Activated naive CD8-positive, alpha-beta T cell treated with anti-CD3 and anti-CD28 coated beads, Interleukin-2, amount 50 U/mL, for 24 hours (primary cell): ENCODE measurements at regions not wholly inside any gene's neighbourhood (a gene's known extent, or its start where the extent isn't known, plus 50 kb on each side); places are given as distances from the start of the nearest gene placed in this dataset.
"Not testable (repeated sequence)": the region's sequence is repeated elsewhere in the genome, so short reads cannot be mapped to it uniquely, and the experiment has no call there.

Experiments used
- ATAC-seq: fragments of 150-1000 bp; cut with Tn5 transposase; one replicate; pipeline ENCODE4 v1.10.0; 2021
- DNase-seq: peaks from one replicate; pipeline ENCODE4 v3.0.0; 2021
- H3K27ac Mint-ChIP-seq: one replicate; pipeline ENCODE4 v1.8.0; 2021; ENCODE audit warnings: mild to moderate bottlenecking, mixed read lengths
- H3K27me3 Mint-ChIP-seq: one replicate; pipeline ENCODE4 v1.8.0; 2021; ENCODE audit warnings: mixed read lengths
- H3K36me3 Mint-ChIP-seq: one replicate; pipeline ENCODE4 v1.8.0; 2021; ENCODE audit warnings: low read depth, mixed read lengths
- H3K4me1 Mint-ChIP-seq: one replicate; pipeline ENCODE4 v1.8.0; 2021; ENCODE audit warnings: mixed read lengths
- H3K4me3 Mint-ChIP-seq: one replicate; pipeline ENCODE4 v1.8.0; 2021; ENCODE audit warnings: mild to moderate bottlenecking, moderate library complexity, mixed read lengths
- H3K9me3 Mint-ChIP-seq: one replicate; pipeline ENCODE4 v1.8.0; 2021; ENCODE audit warnings: mixed read lengths

GRCh38 chrX:39409246-39409917 is 608.1 kb downstream of the MID1IP1 start:
- Mint-ChIP-seq H3K36me3 (no peaks in the 10 kb centered on the region), H3K4me3 (no peak overlapping the region), H3K9me3 (no peaks in the 10 kb centered on the region), H3K27ac (no peak overlapping the region), H3K27me3 (no peaks in the 10 kb centered on the region), H3K4me1 (peaks cover 12% of the 10 kb centered on the region)
- DNase-seq: no peak
- peak; percentile 83 for ATAC-seq

- ATAC-seq: no peak
- no peak for DNase-seq
- Mint-ChIP-seq H3K4me3 (no peak overlapping the region), H3K9me3 (peaks cover 9% of the 10 kb centered on the region), H3K27ac (no peak overlapping the region), H3K27me3 (no peaks in the 10 kb centered on the region), H3K36me3 (peaks cover 3% of the 10 kb centered on the region), H3K4me1 (peaks cover 29% of the 10 kb centered on the region)
Measured at GRCh38 chrX:39414290-39414854, 613.1 kb downstream of the MID1IP1 start.

GRCh38 chrX:39416547-39417260 is 615.4 kb downstream of the MID1IP1 start:
- Mint-ChIP-seq H3K27ac (no peak overlapping the region), H3K36me3 (peaks cover 3% of the 10 kb centered on the region), H3K4me3 (no peak overlapping the region), H3K9me3 (peaks cover 9% of the 10 kb centered on the region), H3K4me1 (peaks cover 36% of the 10 kb centered on the region), H3K27me3 (no peaks in the 10 kb centered on the region)
- DNase-seq (no peak), ATAC-seq (no peak)

DNA sequence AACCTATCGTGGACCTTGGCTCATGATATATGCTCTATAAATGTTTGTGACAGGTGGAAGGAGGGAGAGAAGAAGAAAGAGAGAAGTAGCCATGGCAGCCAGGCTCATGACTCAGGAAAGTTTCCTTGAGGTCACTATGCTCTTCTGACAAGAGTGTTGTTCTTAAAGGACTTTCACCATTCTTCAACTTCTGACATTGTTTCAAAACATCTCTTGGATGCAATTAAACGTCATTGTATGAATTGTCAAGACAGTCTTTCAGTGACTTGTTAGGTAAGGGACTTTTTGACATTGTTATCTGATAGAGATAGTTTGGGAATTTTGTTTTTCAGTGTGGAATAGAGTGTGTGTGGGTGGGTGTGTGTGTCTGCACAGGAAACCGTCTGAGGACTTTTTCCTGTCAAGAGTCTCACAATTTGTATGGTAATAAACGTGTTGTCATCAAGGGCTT is 617.0 kb downstream of the MID1IP1 start:
- Mint-ChIP-seq H3K9me3 (peaks cover 12% of the 10 kb centered on the region), H3K4me1 (peaks cover 45% of the 10 kb centered on the region), H3K27me3 (no peaks in the 10 kb centered on the region), H3K36me3 (peaks cover 10% of the 10 kb centered on the region), H3K4me3 (peak overlapping the region; percentile 28), H3K27ac (peak overlapping the region; percentile 65)
- DNase-seq: no peak
- peak; percentile 28 for ATAC-seq

DNA sequence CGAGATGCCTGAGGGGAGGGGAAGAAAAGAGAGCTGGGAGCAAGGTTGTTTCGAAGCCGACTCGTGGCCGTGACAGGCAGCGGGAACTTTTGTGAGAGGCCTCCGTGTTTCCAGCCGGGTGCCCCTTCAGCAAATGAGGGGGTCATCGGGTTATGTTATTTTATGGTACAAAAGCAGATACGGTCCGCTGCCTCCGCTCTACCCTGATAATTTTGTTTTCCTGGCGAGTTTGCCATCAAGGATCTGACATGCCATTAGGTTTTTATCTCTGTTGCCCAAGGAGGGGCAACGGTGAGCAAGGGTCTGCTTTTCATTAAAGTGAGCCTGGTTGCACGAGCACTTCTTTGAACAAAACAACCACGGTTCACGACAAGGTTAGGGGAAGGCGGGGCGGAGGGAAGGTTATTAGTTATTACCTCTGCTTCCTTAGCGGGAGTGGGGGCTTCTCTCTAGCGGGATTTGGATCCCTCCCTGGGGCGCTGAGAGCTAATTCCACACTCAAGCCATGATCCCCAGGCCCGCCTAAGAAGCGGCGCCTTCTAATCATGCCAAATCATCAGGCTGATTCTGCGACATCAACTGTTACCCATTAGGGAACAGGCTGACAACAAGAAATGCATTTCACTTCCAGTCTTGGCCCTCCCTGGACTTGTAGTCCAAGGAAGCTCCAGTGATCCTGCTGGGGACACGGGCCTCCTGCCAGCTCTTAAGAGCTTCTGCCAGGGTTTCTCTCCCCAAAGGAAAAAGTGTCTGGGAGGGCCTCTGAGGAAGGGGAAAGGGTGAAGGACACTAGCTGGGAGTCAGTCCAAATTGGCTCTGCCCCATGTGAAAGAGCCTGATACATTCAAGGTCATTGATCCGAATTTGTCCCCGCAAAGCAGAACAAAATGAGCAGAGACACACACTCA is 617.7 kb downstream of the MID1IP1 start:
- peaks cover 52% of the 10 kb centered on the region for H3K4me1 Mint-ChIP-seq
- no peaks in the 10 kb centered on the region for H3K27me3 Mint-ChIP-seq
- H3K36me3 Mint-ChIP-seq: peaks cover 14% of the 10 kb centered on the region
- peak overlapping the region; percentile 65 for H3K27ac Mint-ChIP-seq
- ATAC-seq: no peak
- peaks cover 14% of the 10 kb centered on the region for H3K9me3 Mint-ChIP-seq
- peak overlapping the region; percentile 28 for H3K4me3 Mint-ChIP-seq
- DNase-seq: no peak

DNA sequence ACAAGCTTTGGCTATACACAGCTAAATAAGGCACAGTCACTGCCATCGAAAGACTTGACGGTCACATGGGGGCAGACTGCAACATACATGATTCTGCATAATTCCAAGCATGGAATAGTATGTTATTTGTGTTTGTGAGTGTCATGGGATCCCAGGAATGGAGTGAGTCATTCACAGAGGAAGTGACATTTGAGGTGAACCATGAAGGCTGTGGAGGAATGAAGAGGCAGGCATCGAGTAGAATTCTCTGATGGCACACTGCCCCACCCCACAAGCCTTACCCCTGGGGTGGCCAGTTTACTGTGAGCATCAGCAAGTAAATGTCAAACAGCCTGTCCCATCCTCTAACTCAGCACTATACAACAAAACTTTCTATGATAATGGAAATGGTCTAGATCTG is 619.7 kb downstream of the MID1IP1 start:
- Mint-ChIP-seq H3K4me1 (peaks cover 69% of the 10 kb centered on the region), H3K27me3 (no peaks in the 10 kb centered on the region), H3K4me3 (no peak overlapping the region), H3K27ac (no peak overlapping the region), H3K9me3 (peaks cover 14% of the 10 kb centered on the region), H3K36me3 (peaks cover 21% of the 10 kb centered on the region)
- DNase-seq (no peak), ATAC-seq (no peak)

GRCh38 chrX:39425124-39425806 is 624.0 kb downstream of the MID1IP1 start:
- ATAC-seq (peak; percentile 60), DNase-seq (no peak)
- H3K9me3 Mint-ChIP-seq: peaks cover 5% of the 10 kb centered on the region
- H3K27me3 Mint-ChIP-seq: no peaks in the 10 kb centered on the region
- peak overlapping the region; percentile 94 for H3K27ac Mint-ChIP-seq
- H3K4me3 Mint-ChIP-seq: peak overlapping the region; percentile 40
- peaks cover 18% of the 10 kb centered on the region for H3K36me3 Mint-ChIP-seq
- H3K4me1 Mint-ChIP-seq: peaks cover 78% of the 10 kb centered on the region

GRCh38 chrX:39426101-39426500 is 624.8 kb downstream of the MID1IP1 start:
- peak overlapping the region; percentile 94 for H3K27ac Mint-ChIP-seq
- no peak for ATAC-seq
- H3K4me1 Mint-ChIP-seq: peaks cover 74% of the 10 kb centered on the region
- no peak overlapping the region for H3K4me3 Mint-ChIP-seq
- H3K27me3 Mint-ChIP-seq: no peaks in the 10 kb centered on the region
- peaks cover 5% of the 10 kb centered on the region for H3K9me3 Mint-ChIP-seq
- H3K36me3 Mint-ChIP-seq: peaks cover 18% of the 10 kb centered on the region
- DNase-seq: no peak

GRCh38 chrX:39427492-39427891 is 626.2 kb downstream of the MID1IP1 start:
- peaks cover 76% of the 10 kb centered on the region for H3K4me1 Mint-ChIP-seq
- ATAC-seq (peak; percentile 17), DNase-seq (no peak)
- peaks cover 5% of the 10 kb centered on the region for H3K9me3 Mint-ChIP-seq
- H3K4me3 Mint-ChIP-seq: peak overlapping the region; percentile 43
- H3K27me3 Mint-ChIP-seq: no peaks in the 10 kb centered on the region
- peaks cover 19% of the 10 kb centered on the region for H3K36me3 Mint-ChIP-seq
- peak overlapping the region; percentile 97 for H3K27ac Mint-ChIP-seq

- H3K4me3 Mint-ChIP-seq: peak overlapping the region; percentile 43
- H3K27me3 Mint-ChIP-seq: no peaks in the 10 kb centered on the region
- peaks cover 16% of the 10 kb centered on the region for H3K36me3 Mint-ChIP-seq
- H3K4me1 Mint-ChIP-seq: peaks cover 72% of the 10 kb centered on the region
- ATAC-seq (peak; percentile 80), DNase-seq (peak; percentile 37)
- peak overlapping the region; percentile 97 for H3K27ac Mint-ChIP-seq
- peaks cover 5% of the 10 kb centered on the region for H3K9me3 Mint-ChIP-seq
Measured at GRCh38 chrX:39427906-39428305, 626.6 kb downstream of the MID1IP1 start.

- peaks cover 7% of the 10 kb centered on the region for H3K9me3 Mint-ChIP-seq
- DNase-seq (no peak), ATAC-seq (no peak)
- no peak overlapping the region for H3K27ac Mint-ChIP-seq
- peaks cover 71% of the 10 kb centered on the region for H3K4me1 Mint-ChIP-seq
- peaks cover 6% of the 10 kb centered on the region for H3K36me3 Mint-ChIP-seq
- H3K4me3 Mint-ChIP-seq: no peak overlapping the region
- no peaks in the 10 kb centered on the region for H3K27me3 Mint-ChIP-seq
Measured at GRCh38 chrX:39430551-39430950, 629.3 kb downstream of the MID1IP1 start.

- H3K4me3 Mint-ChIP-seq: no peak overlapping the region
- H3K9me3 Mint-ChIP-seq: peaks cover 11% of the 10 kb centered on the region
- DNase-seq (no peak), ATAC-seq (no peak)
- H3K27me3 Mint-ChIP-seq: no peaks in the 10 kb centered on the region
- peak overlapping the region; percentile 5 for H3K27ac Mint-ChIP-seq
- H3K4me1 Mint-ChIP-seq: peaks cover 71% of the 10 kb centered on the region
- H3K36me3 Mint-ChIP-seq: peaks cover 7% of the 10 kb centered on the region
Measured at GRCh38 chrX:39431893-39432292, 630.6 kb downstream of the MID1IP1 start.

- H3K27ac Mint-ChIP-seq, H3K27me3 Mint-ChIP-seq, H3K36me3 Mint-ChIP-seq, DNase-seq, H3K4me3 Mint-ChIP-seq, ATAC-seq: not testable (repeated sequence)
- peaks cover 60% of the 10 kb centered on the region for H3K4me1 Mint-ChIP-seq
- H3K9me3 Mint-ChIP-seq: peaks cover 11% of the 10 kb centered on the region
Measured at GRCh38 chrX:39434671-39435070, 633.4 kb downstream of the MID1IP1 start.

- Mint-ChIP-seq H3K27ac (peak overlapping the region; percentile 47), H3K9me3 (peaks cover 11% of the 10 kb centered on the region), H3K4me1 (peaks cover 77% of the 10 kb centered on the region)
- H3K4me3 Mint-ChIP-seq, H3K27me3 Mint-ChIP-seq, DNase-seq, ATAC-seq, H3K36me3 Mint-ChIP-seq: not testable (repeated sequence)
Measured at GRCh38 chrX:39436538-39436937, 635.3 kb downstream of the MID1IP1 start.
